CD4-positive, alpha-beta T cell (primary cell): ENCODE measurements at regions not wholly inside any gene's neighbourhood (a gene's known extent, or its start where the extent isn't known, plus 50 kb on each side); places are given as distances from the start of the nearest gene placed in this dataset.

Experiments used
- ATAC-seq: fragments of 200-7000 bp; cut with Tn5 transposase; one replicate; pipeline ENCODE4 v1.10.0; 2022; ENCODE audit warnings: mild to moderate bottlenecking; ENCODE audit not compliant: poor library complexity
- CTCF ChIA-PET: fragments of 350-600 bp; sonication (Branson Sonifier 250); formaldehyde crosslinking; loops from one replicate; lab custom pipeline; 2021; ENCODE audit warnings: antibody characterized with exemption, inconsistent platforms; lab: Charles Lee
- POLR2A ChIA-PET: fragments of 350-600 bp; sonication (Branson Sonifier 250); formaldehyde crosslinking; loops from one replicate; lab custom pipeline; 2021; ENCODE audit warnings: antibody characterized with exemption, inconsistent platforms; lab: Charles Lee
- DNase-seq, 14 experiments: peaks; one replicate each; pipeline ENCODE4 v3.0.0-alpha.2; 2013 to 2020; ENCODE audit warnings: mixed read lengths in 2 of 14
- H3K27ac ChIP-seq, 2 donors: one replicate each; pipeline versions ENCODE4 v1.5.1 to v1.7.0; 2013; ENCODE audit warnings: low read length in 2 of 2, low read depth in 1 of 2, mild to moderate bottlenecking in 1 of 2
- H3K27me3 ChIP-seq, 2 experiments: 1 replicate in 1 of 2; 2 replicates in 1 of 2; pipeline versions ENCODE4 v1.6.1 to v1.7.0; 2013; ENCODE audit warnings: low read length in 2 of 2, control low read depth in 1 of 2, mild to moderate bottlenecking in 1 of 2, moderate library complexity in 1 of 2; ENCODE audit not compliant: insufficient read depth in 2 of 2, control insufficient read depth in 1 of 2
- H3K36me3 ChIP-seq: one replicate; pipeline ENCODE4 v1.6.1; 2013; ENCODE audit warnings: low read length, control low read depth; ENCODE audit not compliant: insufficient read depth
- H3K4me1 ChIP-seq: one replicate; pipeline ENCODE4 v1.6.1; 2013; ENCODE audit warnings: low read length, control low read depth; ENCODE audit not compliant: insufficient read depth
- H3K4me3 ChIP-seq: one replicate; pipeline ENCODE4 v1.5.1; 2013; ENCODE audit warnings: mild to moderate bottlenecking, low read length, moderate library complexity
- H3K9me3 ChIP-seq, 2 experiments: 1 replicate in 1 of 2; 2 replicates in 1 of 2; pipeline versions ENCODE4 v1.6.1 to v1.7.0; 2013; ENCODE audit warnings: low read length in 2 of 2, mild to moderate bottlenecking in 2 of 2, control low read depth in 1 of 2, moderate library complexity in 1 of 2; ENCODE audit not compliant: control insufficient read depth in 1 of 2, insufficient read depth in 1 of 2
- H3K27ac Mint-ChIP-seq: one replicate; pipeline ENCODE4 v1.8.0; 2020; ENCODE audit warnings: mixed read lengths
- H3K27me3 Mint-ChIP-seq: one replicate; pipeline ENCODE4 v1.8.0; 2021; ENCODE audit warnings: mixed read lengths
- H3K36me3 Mint-ChIP-seq: one replicate; pipeline ENCODE4 v1.8.0; 2021; ENCODE audit warnings: low read depth, mixed read lengths
- H3K4me1 Mint-ChIP-seq: one replicate; pipeline ENCODE4 v1.8.0; 2021; ENCODE audit warnings: low read depth, mixed read lengths
- H3K4me3 Mint-ChIP-seq: one replicate; pipeline ENCODE4 v1.8.0; 2020; ENCODE audit warnings: mild to moderate bottlenecking, mixed read lengths
- H3K9me3 Mint-ChIP-seq: one replicate; pipeline ENCODE4 v1.8.0; 2020; ENCODE audit warnings: mixed read lengths
- intact Hi-C, 2 experiments: fragments of 100-400 bp; cut with DNase I in 1 of 2; cut with micrococcal nuclease in 1 of 2; formaldehyde crosslinking; loops; one replicate each; pipeline versions ENCODE4 v1.15.1 to v1.9.0; 2023 to 2025; cut with DNase I, micrococcal nuclease
- TF ChIP-seq, protein P1 (sequence below): fragments of 200-600 bp; IDR thresholded peaks from one replicate; pipeline ENCODE4 v1.8.0; 2022; ENCODE audit warnings: antibody characterized with exemption, mild to moderate bottlenecking

DNA sequence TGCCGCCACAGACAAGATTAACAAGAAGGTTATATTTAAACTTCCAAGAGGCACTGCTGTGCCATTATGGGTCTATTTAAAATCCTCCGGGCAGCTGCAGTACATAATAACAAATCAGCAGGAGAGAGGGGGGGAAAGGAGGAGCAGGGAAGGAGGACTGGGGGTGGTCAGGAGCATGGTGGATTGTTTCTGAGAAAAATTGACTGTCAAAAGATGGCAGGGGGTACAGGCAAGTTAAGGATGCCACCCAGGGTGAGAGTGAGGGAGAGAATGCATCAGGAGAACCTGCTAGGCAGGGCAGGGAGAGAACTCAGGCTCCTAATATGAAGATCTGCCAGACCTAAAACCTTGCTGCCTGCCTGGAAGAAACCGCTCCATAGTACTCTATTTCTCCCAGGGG, 181.8 kb downstream of the GRIN2B start:
- POLR2A ChIA-PET = no interaction called here
- CTCF ChIA-PET = no interaction called here

DNA sequence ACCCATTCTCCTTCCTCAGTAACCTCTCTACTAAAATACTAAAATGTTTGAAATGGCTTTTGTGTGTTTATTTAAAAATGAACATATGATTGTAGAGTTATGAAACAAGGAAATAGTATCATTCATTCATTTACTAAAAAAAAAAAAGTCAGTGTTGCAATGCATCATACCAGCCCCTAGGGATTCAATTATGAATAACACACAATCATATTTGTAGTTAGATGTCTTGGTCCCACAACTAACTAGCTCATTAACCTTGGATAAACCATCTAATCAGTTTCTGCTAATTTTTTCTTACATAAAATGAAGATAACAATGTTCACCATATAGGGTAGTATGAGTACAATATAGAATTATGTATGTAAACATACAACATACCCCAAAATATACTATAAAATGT, 183.2 kb downstream of the GRIN2B start:
- H3K9me3 Mint-ChIP-seq = no peaks in the 10 kb centered on the region
- H3K27me3 Mint-ChIP-seq = peaks cover 5% of the 10 kb centered on the region
- no peak overlapping the region for H3K27ac ChIP-seq
- ATAC-seq = no peak
- H3K9me3 ChIP-seq = no peaks in the 10 kb centered on the region
- no peak overlapping the region for H3K4me3 Mint-ChIP-seq
- H3K27ac Mint-ChIP-seq = no peak overlapping the region
- intact Hi-C loops = no loop called here
- H3K4me1 Mint-ChIP-seq = no peaks in the 10 kb centered on the region
- no peaks in the 10 kb centered on the region for H3K36me3 ChIP-seq
- CTCF ChIA-PET = no interaction called here
- no peaks in the 10 kb centered on the region for H3K27me3 ChIP-seq
- H3K4me3 ChIP-seq = no peak overlapping the region
- H3K4me1 ChIP-seq = no peaks in the 10 kb centered on the region
- DNase-seq = no peak
- POLR2A ChIA-PET = no interaction called here
- H3K36me3 Mint-ChIP-seq = no peaks in the 10 kb centered on the region
- TF ChIP-seq, protein P1, sequence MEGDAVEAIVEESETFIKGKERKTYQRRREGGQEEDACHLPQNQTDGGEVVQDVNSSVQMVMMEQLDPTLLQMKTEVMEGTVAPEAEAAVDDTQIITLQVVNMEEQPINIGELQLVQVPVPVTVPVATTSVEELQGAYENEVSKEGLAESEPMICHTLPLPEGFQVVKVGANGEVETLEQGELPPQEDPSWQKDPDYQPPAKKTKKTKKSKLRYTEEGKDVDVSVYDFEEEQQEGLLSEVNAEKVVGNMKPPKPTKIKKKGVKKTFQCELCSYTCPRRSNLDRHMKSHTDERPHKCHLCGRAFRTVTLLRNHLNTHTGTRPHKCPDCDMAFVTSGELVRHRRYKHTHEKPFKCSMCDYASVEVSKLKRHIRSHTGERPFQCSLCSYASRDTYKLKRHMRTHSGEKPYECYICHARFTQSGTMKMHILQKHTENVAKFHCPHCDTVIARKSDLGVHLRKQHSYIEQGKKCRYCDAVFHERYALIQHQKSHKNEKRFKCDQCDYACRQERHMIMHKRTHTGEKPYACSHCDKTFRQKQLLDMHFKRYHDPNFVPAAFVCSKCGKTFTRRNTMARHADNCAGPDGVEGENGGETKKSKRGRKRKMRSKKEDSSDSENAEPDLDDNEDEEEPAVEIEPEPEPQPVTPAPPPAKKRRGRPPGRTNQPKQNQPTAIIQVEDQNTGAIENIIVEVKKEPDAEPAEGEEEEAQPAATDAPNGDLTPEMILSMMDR = no peak

More for the DNA sequence above, 181.8 kb downstream of the GRIN2B start:
- intact Hi-C loops = no loop called here
- Histone ChIP-seq H3K9me3 (no peaks in the 10 kb centered on the region), H3K4me1 (no peaks in the 10 kb centered on the region), H3K27ac (no peak overlapping the region), H3K36me3 (no peaks in the 10 kb centered on the region), H3K27me3 (no peaks in the 10 kb centered on the region), H3K4me3 (no peak overlapping the region)
- Mint-ChIP-seq H3K36me3 (no peaks in the 10 kb centered on the region), H3K27me3 (peaks cover 5% of the 10 kb centered on the region), H3K4me3 (no peak overlapping the region), H3K27ac (no peak overlapping the region), H3K9me3 (no peaks in the 10 kb centered on the region), H3K4me1 (no peaks in the 10 kb centered on the region)
- no peak for ATAC-seq
- TF ChIP-seq, protein P1 = no peak
- DNase-seq = no peak

DNA sequence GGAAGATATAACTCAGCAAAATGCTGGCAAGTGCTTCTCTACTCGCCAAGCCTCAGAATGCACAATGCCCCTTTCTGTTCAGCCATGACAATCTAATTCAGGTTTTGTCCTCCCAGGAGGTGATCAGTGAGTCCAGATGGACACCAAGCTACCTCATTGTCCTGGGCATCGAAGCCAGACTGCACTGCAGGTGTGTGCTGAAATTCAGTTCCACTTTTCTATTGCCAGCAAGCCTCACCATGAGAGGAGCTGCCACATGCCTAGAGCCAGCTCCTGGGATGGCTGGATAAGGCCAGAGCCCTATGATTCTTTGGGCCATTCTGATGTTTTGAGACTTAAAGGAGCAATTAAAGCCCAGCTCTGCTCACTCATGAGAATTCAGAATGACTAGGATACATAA, 186.7 kb downstream of the GRIN2B start:
- H3K9me3 ChIP-seq = no peaks in the 10 kb centered on the region
- intact Hi-C loops = no loop called here
- CTCF ChIA-PET = no interaction called here

More for the DNA sequence above, 186.7 kb downstream of the GRIN2B start:
- H3K9me3 Mint-ChIP-seq = no peaks in the 10 kb centered on the region
- Histone ChIP-seq H3K4me3 (no peak overlapping the region), H3K4me1 (no peaks in the 10 kb centered on the region), H3K27ac (no peak overlapping the region), H3K36me3 (no peaks in the 10 kb centered on the region), H3K27me3 (no peaks in the 10 kb centered on the region)
- H3K4me1 Mint-ChIP-seq = no peaks in the 10 kb centered on the region
- no peaks in the 10 kb centered on the region for H3K36me3 Mint-ChIP-seq
- H3K4me3 Mint-ChIP-seq = no peak overlapping the region
- H3K27ac Mint-ChIP-seq = no peak overlapping the region
- no peak for DNase-seq
- H3K27me3 Mint-ChIP-seq = peaks cover 5% of the 10 kb centered on the region
- TF ChIP-seq, protein P1 = no peak
- ATAC-seq = no peak
- POLR2A ChIA-PET = no interaction called here
